Breast epithelium (tissue), 4 donors: ENCODE measurements at regions not wholly inside any gene's neighbourhood (a gene's known extent, or its start where the extent isn't known, plus 50 kb on each side); places are given as distances from the start of the nearest gene placed in this dataset.
A peak's percentile ranks its signal among the peaks of the same experiment; 100 is the strongest.

ENCODE experiments used
- DNase-seq, 2 donors: peaks; one replicate each; pipeline ENCODE4 v3.0.0-alpha.2; 2019; ENCODE audit warnings: low spot score in 2 of 2
- H3K27ac ChIP-seq, 2 donors: fragments of 200-600 bp; sonication (generic) in 1 of 2; one replicate each; pipeline ENCODE4 v1.5.1; 2016 to 2019; ENCODE audit warnings: mild to moderate bottlenecking in 1 of 2
- H3K27me3 ChIP-seq, 2 donors: fragments of 200-600 bp; sonication (generic) in 1 of 2; one replicate each; pipeline versions ENCODE4 v1.5.1 to v1.6.0; 2017 to 2019; ENCODE audit warnings: control low read depth in 1 of 2, mild to moderate bottlenecking in 1 of 2
- H3K36me3 ChIP-seq: fragments of 200-600 bp; one replicate; pipeline ENCODE4 v1.5.1; 2019
- H3K4me1 ChIP-seq, 2 donors: fragments of 200-600 bp; sonication (generic); one replicate each; pipeline ENCODE4 v1.5.1; 2016 to 2019; ENCODE audit warnings: control low read depth in 1 of 2
- H3K4me3 ChIP-seq, 3 donors: fragments of 200-600 bp; sonication (generic); 1 replicate in 2 of 3; 2 replicates in 1 of 3; pipeline ENCODE4 v1.5.1; 2016 to 2019; ENCODE audit warnings: mild to moderate bottlenecking in 3 of 3, moderate library complexity in 2 of 3
- H3K9me3 ChIP-seq, 2 donors: fragments of 200-600 bp; sonication (generic) in 1 of 2; one replicate each; pipeline ENCODE4 v1.5.1; 2016 to 2019; ENCODE audit warnings: control low read depth in 1 of 2
- POLR2A ChIP-seq: fragments of 450-650 bp; IDR thresholded peaks from one replicate; pipeline ENCODE4 v1.6.1; 2016; ENCODE audit warnings: antibody characterized with exemption, mild to moderate bottlenecking, moderate library complexity
- POLR2AphosphoS5 ChIP-seq, 3 donors: sonication (generic); formaldehyde crosslinking; IDR thresholded peaks; one replicate each; pipeline ENCODE4 v1.6.1; 2017; ENCODE audit warnings: antibody characterized with exemption in 3 of 3
- intact Hi-C: fragments of 100-400 bp; cut with DNase I; formaldehyde crosslinking; loops from one replicate; pipeline ENCODE4 v1.15.1; 2023; ENCODE audit warnings: low total_unique reads
- TF ChIP-seq, protein P1 (sequence below), 3 donors: fragments of 450-650 bp; IDR thresholded peaks; one replicate each; pipeline ENCODE4 v1.5.1; 2016 to 2017; ENCODE audit warnings: antibody characterized with exemption in 3 of 3, mild to moderate bottlenecking in 3 of 3, moderate library complexity in 3 of 3

DNA sequence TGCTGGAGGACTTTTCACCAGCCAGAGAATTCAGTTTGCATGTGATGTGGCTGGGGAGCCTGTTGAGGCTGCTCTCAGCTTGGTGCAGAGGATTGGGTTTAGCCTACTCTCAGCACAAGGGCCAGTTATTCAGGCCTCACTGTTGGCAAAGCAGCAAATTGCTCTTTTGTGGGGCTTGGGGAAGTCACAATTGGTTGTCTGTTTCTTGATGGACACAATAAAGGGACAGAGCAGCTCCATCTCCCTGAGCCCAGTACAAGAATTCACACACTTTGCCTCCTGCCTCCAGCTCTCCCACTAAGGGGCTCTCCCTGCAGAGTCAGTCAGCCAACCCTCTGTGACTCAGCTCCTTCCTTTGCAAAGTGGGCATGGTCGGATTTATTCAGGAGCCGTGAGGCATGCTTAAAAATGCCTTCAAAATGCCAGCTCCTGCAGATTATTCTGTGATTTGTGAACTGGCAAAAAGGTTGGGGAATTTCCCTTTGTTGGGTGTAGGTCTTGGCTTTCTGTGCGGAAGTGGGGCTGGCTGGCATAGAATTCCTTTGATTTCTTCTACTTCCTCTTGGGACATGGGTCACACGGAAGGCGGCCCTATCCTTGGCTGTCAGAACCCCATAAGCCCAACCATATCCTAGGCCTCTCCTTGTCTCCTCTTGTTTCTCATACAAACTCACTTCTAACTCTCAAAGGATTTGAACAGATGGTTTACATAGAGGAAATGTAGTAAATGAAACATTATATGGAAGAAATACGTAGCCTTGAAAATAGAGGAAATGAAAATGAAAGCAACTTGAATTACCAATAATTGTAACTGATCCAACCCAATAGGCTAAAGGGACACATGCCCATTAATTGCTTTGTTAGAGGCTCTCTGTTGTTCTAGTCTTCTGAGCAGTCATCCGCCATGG is 118.7 kb upstream of the CD180 start:
- no peaks in the 10 kb centered on the region for H3K9me3 ChIP-seq
- H3K4me1 ChIP-seq: no peaks in the 10 kb centered on the region
- H3K4me3 ChIP-seq: no peak overlapping the region
- H3K27me3 ChIP-seq: no peaks in the 10 kb centered on the region
- DNase-seq: no peak
- peak overlapping the region; percentile 3 to 59 for H3K27ac ChIP-seq
- no peaks in the 10 kb centered on the region for H3K36me3 ChIP-seq
- intact Hi-C loops: no loop called here
- no peak for TF ChIP-seq POLR2A
- TF ChIP-seq, protein P1, sequence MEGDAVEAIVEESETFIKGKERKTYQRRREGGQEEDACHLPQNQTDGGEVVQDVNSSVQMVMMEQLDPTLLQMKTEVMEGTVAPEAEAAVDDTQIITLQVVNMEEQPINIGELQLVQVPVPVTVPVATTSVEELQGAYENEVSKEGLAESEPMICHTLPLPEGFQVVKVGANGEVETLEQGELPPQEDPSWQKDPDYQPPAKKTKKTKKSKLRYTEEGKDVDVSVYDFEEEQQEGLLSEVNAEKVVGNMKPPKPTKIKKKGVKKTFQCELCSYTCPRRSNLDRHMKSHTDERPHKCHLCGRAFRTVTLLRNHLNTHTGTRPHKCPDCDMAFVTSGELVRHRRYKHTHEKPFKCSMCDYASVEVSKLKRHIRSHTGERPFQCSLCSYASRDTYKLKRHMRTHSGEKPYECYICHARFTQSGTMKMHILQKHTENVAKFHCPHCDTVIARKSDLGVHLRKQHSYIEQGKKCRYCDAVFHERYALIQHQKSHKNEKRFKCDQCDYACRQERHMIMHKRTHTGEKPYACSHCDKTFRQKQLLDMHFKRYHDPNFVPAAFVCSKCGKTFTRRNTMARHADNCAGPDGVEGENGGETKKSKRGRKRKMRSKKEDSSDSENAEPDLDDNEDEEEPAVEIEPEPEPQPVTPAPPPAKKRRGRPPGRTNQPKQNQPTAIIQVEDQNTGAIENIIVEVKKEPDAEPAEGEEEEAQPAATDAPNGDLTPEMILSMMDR (IDR thresholded peaks at IDR 0.05): no peak
- no peak for TF ChIP-seq POLR2AphosphoS5 (IDR thresholded peaks at IDR 0.05)

- H3K27ac ChIP-seq: no peak overlapping the region
Observed at GRCh38 chr5:67311701-67312100, 115.1 kb upstream of the CD180 start.

DNA sequence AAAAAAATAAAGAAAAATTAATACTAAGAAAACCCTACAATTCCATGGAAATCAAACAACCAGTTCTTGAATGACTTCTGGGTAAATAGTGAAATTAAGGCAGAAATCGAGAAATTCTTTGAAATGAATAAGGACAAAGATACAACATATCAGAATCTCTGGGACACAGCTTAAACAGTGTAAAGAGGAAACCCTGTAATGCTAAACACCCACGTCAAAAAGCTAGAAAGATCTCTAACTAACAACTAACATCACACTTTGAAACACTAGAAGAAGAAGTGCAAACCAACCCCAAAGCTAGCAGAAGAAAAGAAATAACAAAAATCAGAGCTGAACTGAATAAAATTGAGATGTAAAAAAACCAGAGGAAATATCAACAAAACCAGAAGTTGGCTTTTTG is 114.6 kb upstream of the CD180 start:
- DNase-seq: no peak
- TF ChIP-seq, protein P1 (IDR thresholded peaks at IDR 0.05): no peak
- TF ChIP-seq POLR2A (no peak), POLR2AphosphoS5 (IDR thresholded peaks at IDR 0.05) (no peak)
- intact Hi-C loops: no loop called here
- no peak overlapping the region for H3K27ac ChIP-seq
- no peaks in the 10 kb centered on the region for H3K9me3 ChIP-seq
- no peak overlapping the region for H3K4me3 ChIP-seq
- no peaks in the 10 kb centered on the region for H3K27me3 ChIP-seq
- H3K4me1 ChIP-seq: no peaks in the 10 kb centered on the region
- no peaks in the 10 kb centered on the region for H3K36me3 ChIP-seq

More at GRCh38 chr5:67311701-67312100, 115.1 kb upstream of the CD180 start:
- TF ChIP-seq, protein P1 (IDR thresholded peaks at IDR 0.05): no peak
- no peak for TF ChIP-seq POLR2AphosphoS5 (IDR thresholded peaks at IDR 0.05)
- no peak for TF ChIP-seq POLR2A
- H3K4me1 ChIP-seq: no peaks in the 10 kb centered on the region
- no peaks in the 10 kb centered on the region for H3K36me3 ChIP-seq
- H3K27me3 ChIP-seq: no peaks in the 10 kb centered on the region
- intact Hi-C loops: no loop called here
- H3K9me3 ChIP-seq: no peaks in the 10 kb centered on the region
- no peak overlapping the region for H3K4me3 ChIP-seq
- no peak for DNase-seq

DNA sequence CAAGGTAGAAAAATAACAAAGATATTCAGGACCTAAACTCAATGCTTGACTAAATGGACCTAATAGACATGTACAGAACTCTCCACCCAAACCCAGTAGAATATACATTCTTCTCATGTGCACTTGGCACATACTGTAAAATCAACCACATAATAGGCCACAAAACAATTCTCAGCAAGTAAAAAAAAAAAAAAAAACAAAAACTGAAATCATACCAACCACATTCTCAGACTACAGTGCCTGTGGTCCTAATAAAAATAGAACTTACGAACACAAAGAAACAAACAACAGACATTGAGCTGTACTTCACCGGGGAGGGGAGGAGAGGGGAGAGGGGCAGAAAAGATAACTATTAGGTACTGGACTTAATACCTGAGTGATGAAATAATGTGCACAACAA is 114.1 kb upstream of the CD180 start:
- intact Hi-C loops: no loop called here
- Histone ChIP-seq H3K4me3 (no peak overlapping the region), H3K27ac (no peak overlapping the region), H3K4me1 (peaks cover 0 to 3% of the 10 kb centered on the region in 2 donors), H3K27me3 (no peaks in the 10 kb centered on the region), H3K9me3 (no peaks in the 10 kb centered on the region), H3K36me3 (no peaks in the 10 kb centered on the region)
- TF ChIP-seq, protein P1 (IDR thresholded peaks at IDR 0.05): no peak
- TF ChIP-seq POLR2AphosphoS5 (IDR thresholded peaks at IDR 0.05) (no peak), POLR2A (no peak)
- DNase-seq: no peak

DNA sequence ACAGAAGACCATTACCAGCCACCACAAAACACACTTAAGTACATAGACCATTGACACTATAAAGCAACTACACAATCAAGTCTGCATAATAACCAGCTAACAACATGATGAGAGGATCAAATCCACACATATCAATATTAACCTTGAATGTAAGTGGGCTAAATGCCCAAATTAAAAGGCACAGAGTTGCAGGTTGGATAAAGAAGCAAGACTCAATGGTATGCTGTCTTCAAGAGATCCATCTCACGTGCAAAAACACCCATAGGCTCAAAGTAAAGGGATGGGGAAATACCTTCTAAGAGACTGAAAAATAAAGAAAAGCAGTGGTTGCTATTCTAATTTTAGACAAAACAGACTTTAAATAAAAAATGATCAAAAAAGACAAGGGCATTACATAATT is 113.6 kb upstream of the CD180 start:
- H3K9me3 ChIP-seq: no peaks in the 10 kb centered on the region
- no peak overlapping the region for H3K4me3 ChIP-seq
- no peaks in the 10 kb centered on the region for H3K36me3 ChIP-seq
- intact Hi-C loops: no loop called here
- no peaks in the 10 kb centered on the region for H3K27me3 ChIP-seq
- peaks cover 0 to 7% of the 10 kb centered on the region in 2 donors for H3K4me1 ChIP-seq
- no peak overlapping the region for H3K27ac ChIP-seq
- DNase-seq: no peak
- TF ChIP-seq POLR2A (no peak), POLR2AphosphoS5 (IDR thresholded peaks at IDR 0.05) (no peak)
- TF ChIP-seq, protein P1 (IDR thresholded peaks at IDR 0.05): no peak
